Fibroblast of skin of right biceps (primary cell): ENCODE measurements at regions not wholly inside any gene's neighbourhood (a gene's known extent, or its start where the extent isn't known, plus 50 kb on each side); places are given as distances from the start of the nearest gene placed in this dataset.
"Not testable (repeated sequence)": the region's sequence is repeated elsewhere in the genome, so short reads cannot be mapped to it uniquely, and the experiment has no call there.

Experiments used
- DNase-seq: peaks from one replicate; pipeline ENCODE4 v3.0.0-alpha.2; 2013

DNA sequence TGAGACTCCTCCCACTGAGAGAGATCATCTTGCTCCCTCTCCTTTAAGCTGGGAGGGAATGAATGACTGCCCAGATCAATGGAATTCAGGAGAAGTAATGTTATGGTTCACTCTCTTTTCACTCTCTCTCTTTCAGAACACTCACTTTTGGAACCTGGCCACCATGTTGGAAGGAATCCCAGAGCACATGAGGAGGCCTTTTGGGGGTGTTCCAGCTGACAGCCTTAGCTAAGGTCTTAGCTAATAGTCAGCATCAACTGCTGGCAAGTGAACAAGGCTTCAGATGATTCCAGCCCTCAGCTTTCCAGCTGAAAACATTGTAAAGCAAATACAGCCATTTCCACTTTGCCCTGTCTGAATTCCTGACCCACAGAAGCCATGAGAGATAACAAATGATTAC is 124.0 kb upstream of the CLNK start:
- DNase-seq, result peak; percentile 73

DNA sequence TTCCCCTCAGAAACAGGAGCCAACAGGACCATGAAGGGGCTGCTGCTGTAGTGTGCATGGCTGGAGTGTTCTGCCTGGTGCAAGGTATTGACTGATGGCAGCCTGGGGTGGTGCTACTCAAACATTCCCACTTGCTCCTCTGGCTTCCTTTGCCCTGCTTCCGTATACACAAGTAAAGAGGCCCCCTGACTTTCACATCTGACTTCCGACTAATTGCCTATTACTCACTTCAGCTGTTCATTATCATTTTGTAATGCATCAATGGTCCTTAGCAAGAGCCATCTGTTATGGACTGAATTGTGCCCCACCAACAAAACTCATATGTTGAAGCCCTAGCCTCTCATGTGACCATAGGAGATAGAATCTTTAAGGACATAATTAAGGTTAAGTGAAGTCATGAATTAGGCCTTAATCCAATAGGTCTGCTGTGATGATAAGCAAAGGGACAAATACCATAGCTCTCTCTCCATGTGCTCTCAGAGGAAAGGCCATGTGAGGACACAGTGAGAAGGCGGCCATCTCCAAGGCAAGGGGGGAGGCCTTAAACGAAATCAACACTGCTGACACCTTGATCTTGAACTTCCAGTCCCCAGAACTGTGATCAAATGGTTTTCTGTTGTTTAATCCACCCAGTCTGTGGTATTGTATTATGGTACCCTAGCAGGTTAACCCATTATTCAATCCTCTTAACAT is 122.5 kb upstream of the CLNK start:
- no peak for DNase-seq

DNA sequence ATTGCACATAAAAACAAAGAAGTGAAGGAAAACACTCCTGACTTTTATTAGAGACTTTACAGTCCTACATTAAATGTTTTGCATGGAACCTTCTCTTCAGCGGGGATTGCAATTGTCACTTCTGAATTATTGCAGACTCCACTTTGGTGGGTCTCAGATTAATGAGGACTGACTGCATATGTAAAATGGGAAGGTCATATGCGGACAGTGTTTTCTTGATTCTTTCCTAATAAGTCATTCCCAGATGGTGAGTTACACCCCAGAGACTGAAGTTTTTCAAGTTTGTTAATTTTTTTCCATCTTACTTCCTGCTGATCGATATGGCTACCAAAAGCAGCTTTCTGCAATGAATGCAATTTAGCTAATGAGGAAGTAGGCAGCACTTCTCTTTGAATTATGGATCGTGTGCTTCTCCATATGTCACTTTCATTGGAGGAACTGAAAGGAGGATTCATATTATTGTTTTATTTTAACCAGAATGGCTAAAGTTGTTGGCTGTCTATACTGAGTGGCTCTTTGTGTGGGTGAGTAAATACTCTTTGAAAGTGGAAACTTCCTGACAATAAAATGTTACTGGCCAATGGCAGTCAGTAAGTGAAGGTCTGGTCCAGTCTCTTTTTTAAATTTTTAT is 119.3 kb upstream of the CLNK start:
- peak; percentile 43 for DNase-seq

DNA sequence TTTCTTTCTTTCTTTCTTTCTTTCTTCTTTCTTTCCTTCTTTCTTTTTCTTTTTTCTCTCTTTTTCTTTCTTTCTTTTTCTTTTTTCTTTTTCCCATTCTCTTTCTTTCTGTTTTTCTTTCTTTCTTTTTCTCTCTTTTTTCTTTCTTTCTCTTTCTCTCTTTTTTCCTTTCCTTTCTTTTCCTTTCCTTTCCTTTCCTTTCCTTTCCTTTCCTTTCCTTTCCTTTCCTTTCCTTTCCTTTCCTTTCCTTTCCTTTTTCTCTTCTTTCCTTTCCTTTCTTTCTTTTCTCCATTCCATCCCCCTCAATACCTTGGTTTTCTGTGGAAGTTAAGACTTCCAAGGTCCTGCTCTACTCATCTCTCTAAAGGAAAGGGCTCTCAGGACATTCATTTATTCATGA is 102.8 kb upstream of the CLNK start:
- no peak for DNase-seq

DNA sequence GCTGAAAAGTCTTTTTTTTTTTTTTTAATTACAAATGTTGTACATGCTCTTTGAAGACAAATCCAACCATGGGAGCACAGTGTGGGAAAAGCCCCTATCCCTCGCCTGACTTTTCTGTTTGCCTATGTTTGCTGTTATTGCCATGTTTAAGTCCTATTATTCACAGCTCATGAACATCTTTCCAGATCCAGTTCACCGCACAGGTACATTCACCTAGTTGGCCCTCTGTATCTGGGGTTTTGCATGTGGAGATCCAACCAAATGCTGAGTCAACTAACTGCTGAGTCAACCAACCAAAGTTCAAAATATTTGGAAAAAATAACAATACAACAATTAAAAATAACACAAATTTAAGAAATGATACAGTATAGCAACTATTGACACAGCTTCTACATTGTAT is 100.1 kb upstream of the CLNK start:
- DNase-seq, result no peak

DNA sequence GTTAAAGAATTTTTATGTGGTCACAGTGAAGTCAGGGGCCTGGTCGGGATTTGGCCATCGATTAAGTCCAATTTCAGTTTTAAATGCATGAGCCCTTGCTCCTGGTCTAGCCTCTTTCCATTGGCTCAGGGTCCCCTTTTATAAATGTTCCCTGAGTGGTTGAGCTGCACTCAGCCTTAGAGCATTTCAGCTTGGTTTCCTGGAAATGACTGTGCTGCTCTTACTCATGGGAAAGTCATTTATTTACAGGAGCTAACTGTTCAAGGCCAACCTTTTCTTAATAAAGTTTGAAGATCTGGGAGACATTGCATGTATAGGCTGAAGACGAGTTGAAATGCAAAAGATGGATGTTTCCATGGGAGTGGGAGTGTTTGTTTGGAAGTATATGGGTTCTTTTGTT is 98.8 kb upstream of the CLNK start:
- peak; percentile 93 for DNase-seq

DNA sequence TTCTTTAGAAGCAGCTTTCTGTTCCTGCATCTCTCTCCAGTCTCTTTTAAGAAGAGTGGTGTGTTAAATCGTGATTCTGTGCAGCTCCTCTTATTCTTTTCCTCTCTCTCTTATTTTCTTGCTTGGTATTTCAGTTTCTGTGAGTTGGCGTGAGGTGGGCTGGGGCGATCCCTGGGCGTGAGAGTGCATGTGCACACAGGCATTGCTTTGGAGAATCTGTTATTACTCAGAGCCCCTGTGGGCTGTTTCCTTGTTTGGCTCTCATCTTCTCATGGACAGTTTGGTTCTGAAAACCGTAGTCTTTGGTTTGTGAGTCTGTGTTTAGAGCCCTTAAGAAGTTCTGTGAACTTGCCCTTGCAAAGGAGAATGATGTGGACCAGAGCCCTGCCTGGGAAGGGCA is 97.2 kb upstream of the CLNK start:
- DNase-seq, result no peak

DNA sequence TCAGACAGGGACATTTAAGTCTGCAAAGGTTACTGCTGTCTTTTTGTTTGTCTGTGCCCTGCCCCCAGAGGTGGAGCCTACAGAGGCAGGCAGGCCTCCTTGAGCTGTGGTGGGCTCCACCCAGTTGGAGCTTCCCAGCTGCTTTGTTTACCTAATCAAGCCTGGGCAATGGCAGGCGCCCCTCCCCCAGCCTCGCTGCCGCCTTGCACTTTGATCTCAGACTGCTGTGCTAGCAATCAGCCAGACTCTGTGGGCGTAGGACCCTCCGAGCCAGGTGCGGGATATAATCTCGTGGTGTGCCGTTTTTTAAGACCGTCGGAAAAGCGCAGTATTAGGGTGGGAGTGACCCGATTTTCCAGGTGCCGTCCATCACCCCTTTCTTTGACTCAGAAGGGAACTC is 96.2 kb upstream of the CLNK start:
- DNase-seq, result not testable (repeated sequence)

DNA sequence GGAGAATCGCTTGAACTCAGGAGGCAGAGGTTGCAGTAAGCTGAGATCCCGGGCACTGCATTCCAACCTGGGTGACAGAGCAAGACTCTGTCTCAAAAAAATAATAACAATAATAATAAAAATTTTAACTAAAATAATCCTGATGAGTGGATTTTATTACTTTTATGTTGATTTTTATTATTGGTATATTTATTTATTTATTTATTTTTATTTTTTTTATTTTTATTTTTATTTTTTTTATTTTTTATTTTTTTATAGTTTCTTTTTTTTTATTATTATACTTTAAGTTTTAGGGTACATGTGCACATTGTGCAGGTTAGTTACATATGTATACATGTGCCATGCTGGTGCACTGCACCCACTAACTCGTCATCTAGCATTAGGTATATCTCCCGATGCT is 90.6 kb upstream of the CLNK start:
- not testable (repeated sequence) for DNase-seq

DNA sequence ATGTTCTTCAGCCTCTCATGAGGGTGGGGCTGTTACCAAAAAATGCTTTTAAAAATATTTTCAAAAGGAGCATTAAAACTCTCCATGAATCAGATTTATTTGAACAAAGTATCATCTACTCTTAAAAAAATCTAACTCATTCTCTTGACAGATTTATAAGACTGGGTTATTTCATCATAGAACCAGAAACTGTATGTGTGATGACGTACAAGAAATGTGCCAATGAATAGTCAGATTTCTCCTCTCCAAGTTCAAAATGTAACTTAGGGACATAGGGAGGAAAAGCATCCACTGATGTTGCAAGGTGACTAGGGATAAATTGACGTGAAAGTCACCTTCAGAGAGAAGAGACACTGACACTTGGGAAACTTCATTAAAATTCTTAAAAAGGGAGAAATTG is 89.1 kb upstream of the CLNK start:
- DNase-seq, result no peak

DNA sequence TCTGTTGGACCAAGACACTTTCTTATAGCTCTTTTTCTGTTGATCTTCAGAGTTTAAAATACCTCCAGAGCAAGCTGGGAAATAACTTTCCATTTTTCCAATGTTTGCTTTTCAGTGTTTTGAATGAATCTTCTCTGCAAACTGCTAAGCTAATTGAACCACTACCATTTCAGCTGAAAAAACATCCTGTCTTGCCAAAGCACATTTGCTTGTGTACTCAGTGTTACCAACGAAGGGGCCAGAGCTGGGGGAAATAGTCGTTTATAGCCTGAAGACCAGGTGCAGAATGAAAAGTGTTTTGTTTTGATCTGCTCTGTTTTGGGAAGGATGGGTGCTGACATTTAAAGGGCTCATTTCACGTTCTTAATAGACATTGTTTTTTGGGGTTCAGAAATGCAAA is 88.4 kb upstream of the CLNK start:
- no peak for DNase-seq

DNA sequence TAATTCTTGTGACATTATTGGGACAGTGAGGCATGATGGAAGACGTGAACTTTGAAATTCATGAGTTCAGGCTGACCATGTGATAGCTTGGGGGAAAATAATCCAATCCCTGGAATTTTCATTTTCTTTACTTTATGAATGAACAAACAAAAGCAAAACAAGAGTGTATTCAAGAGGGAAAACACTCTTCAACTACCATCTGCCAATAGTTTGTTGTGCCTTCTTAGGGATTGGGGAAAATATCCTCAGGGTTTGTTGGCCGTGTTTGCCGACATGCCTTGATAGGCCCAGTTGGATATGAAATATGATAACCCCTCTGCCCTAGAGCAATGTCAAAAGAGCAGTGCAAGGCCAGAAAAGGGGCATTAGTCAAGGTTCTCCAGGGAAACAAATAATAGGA is 80.8 kb upstream of the CLNK start:
- no peak for DNase-seq

DNA sequence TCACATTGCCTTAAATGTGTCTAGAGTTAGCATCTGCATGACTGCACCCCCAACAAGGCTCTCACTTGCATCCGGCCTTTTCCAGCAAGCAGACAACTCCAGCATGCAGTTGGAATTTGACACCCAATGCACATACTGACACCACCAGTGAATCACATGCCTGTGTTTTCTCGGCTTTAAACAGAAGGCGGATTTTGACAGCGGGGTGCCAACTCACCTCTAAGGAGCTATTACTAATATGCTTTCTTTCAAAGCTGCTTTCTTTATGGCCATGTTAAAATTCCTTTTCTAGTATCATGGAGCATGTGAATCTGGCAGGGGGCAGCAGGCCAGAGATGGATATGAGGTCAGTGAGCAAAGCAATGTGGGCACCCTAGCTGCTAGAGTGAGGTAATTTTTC is 78.0 kb upstream of the CLNK start:
- DNase-seq, result peak; percentile 99

DNA sequence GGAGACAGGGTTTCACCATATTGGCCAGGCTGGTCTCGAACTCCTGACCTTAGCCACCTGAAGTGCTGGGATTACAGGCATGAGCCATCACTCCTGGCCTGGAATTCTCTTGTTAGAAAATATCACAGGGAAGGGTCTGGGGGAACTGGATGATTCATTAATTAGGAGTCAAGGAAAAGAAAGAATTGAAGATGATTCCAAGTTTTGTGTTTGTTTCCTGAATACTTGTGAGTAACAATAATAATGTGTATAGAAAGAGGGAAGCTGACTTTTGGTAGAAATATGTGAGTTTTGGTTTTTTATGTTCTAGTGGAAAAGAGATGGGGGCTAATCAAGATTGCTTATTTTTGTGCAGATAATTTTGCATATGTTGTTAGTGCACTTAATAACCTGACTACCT is 77.3 kb upstream of the CLNK start:
- DNase-seq, result peak; percentile 92

DNA sequence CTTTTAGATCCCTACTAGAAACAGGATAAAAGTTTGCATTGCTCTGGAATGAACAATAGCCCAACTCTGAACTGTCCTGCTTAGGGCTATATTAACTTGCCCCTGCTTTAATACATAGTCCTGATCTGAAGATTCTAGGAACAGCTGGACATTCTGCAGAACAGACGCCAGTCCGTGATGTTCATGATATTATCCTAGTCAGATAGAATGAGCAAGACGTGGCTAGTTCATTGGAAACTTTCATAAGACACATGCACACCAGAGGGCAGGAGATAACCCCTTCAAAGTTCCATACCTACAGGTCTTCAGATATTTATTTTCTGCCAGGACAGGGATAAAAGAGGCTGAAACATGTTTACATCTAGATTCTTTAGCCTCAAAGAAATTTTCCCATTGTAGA is 75.5 kb upstream of the CLNK start:
- DNase-seq, result no peak

DNA sequence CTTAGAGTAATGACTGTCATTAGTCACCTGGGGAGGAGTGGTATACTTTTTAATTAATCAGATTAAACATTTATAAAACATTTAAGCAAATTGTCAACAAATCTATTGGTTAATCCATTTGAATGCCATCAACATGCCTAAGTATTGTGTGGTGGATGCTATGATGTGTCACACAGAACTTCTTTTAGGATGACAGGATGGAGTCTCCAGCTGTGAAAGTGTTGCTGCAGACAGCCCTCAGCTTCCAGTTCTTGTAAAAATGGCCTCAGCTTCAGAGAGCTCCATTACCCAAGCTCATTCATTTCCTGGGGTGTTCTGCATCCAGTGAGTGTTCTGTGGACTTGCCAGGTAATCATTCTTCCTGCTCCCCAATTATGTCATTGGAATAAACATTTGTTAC is 74.3 kb upstream of the CLNK start:
- peak; percentile 51 for DNase-seq

DNA sequence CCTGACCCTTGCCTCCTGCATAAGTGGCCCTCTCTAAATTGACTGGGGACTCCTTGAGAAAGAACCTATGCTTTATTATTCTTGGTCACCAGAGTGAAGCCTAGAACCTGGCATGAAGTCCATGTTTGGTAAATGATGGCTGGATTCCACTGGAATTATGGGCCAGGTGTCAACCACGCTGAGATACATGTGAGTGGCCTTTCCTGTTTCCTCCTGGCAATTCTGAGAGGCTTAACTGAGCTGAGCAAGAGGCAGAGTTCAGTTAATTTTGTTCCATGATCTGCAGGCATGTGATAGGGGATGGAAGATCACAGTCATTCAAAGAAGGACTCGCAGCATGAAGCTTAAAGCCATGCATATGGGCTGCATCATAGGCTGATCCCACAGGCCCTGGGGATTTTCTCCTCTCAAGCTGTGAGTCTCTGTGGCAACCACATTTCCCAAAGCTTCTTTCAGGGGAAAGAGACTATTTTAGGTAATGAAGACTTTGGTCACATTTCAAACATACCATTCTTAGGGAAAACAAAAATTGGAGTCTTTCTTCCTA is 69.4 kb upstream of the CLNK start:
- peak; percentile 72 for DNase-seq

DNA sequence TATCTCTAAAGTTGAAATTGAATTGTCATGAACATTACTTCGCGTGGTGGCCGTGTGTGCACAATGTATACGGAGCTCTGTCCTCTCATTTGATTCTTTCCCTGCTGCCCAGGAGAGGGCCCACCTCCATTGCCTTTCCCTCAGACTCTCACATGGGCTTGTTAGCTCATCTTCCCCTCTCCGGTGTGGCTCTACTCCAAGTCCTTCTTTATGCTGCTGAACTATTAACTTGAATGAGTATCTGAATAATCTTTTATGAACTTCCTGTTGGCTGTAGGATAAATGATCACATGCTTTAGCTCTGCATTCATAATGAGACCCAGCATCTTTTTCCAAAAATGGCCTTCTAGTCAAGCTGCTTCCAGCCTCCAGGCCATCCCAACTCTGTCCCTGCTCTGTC is 68.8 kb upstream of the CLNK start:
- peak; percentile 86 for DNase-seq

DNA sequence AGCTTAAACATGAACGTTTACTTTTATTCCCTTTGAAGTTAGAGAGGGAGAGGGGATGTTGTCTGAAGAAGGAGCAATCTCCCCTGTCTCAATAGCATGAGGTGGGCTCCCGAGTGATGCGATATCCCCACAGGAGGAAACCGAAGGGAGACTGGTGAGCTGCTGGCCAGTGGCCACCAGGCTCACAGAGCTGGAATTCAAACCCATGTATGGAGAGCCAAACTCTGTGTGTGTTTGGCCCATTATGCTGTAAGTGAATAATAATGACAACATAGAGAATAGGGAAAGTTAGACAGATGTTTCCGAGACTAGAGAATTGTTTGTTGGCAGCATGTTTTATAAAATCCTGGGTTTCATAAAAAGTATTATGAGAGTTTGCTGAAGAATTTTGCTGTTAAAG is 66.1 kb upstream of the CLNK start:
- DNase-seq, result peak; percentile 43

DNA sequence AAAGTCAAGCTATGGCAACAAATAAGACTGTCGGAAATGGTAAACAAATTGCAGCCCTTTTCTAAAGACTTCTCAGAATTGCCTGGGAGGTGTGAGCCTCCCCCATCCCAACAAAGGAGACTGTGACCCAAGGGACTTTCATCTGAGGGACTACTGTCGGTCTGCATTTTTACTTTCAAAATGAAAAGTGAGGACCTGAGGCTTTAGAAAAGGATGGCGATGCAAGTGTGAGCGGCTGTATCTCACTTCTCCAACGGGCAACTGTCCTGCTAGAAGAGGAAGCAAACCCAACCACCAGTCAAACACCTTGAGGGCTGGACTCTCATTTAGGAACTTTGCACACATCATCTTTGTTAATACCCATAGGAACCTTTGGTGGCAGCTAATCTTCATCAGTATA is 62.6 kb upstream of the CLNK start:
- DNase-seq, result no peak

DNA sequence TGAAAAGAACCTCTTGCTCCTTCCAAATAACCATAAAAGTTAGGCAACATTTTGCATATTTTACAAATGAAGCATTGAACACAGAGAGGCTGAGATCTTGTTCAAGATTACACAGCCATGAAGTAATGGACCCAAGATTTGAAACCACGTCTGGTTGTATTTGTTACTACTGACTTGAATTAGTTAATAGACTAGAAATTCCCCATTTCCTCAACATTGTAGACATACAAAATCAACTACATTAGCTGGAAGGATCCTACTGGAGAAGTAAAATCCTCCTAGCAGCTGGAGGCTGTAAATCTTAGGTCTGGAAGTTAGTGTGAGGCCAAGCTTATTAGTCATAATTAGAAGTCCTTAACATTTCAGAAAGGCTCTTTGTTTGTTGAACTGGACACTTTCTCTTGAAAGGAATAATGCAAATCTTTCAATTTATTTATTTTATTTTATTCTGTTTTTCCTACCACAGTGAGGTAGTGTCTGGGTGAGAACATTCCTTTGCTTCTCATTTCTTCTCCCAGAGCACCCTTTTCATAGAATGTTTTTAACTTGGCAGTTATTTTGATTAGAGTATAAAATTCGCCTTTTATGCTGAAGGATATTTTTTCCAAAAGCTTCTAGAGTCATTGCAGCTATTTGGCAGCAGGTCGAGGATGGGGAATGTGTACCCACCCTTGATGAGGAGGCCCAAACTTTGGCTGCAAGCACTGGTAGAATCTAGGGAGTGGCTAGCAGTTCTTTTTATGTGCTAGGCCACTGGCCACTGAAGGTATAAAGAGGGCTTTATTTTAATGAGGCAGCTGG is 62.0 kb upstream of the CLNK start:
- DNase-seq, result peak; percentile 63

DNA sequence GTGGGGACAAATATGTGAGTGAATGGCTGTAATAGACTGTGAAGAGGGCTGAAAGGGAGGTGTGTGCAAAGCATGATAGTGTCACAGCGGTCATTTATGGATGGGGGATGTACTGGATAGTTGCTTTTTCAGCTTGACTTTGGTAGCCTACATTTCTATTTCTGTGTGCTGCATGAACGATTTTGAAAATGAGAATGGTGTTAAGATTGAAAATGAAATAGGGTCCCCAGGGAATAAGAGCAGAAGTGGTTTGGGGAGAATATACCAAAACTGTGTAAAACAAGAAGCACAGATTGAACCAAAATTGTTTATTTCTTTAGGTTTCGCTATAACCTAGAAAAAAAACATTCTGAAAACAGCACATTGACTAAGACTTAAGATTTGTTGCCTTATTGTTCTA is 58.8 kb upstream of the CLNK start:
- no peak for DNase-seq

DNA sequence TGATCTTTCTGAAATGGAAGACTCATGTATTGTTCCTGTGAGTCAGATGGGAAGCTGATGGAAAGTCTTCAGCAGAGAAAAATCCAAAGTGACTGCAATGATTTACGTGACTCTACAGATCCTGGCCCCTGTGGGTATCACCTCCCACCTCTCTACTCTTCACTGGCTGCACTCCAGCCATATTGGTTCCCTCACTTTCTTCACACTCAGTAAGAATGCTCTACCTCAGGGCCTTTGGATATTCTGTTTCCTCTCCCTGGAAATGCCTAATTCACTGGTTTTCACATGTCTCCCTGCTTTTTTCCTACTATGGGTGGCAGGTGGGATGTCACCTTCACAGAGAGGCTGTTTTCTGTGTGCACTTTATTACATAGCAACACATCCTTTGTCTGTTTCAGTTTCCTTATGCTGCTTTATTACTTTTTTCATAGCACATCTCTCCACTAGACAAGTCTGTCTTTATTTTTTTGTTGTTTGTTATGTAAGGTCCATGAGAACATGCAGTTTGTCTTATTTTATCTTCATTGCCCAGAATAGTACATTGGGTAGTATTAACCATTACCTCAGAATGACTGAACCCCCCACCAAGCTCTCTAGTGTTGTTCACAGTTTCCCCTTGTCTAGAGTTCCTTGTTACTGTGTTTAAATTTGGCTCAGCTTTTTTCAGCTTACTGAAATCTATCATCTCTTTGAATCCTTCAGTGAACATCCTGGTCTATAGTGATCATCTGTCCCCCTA is 57.6 kb upstream of the CLNK start:
- DNase-seq, result peak; percentile 33
